ENCODE measurements at regions not wholly inside any gene's neighbourhood (a gene's known extent, or its start where the extent isn't known, plus 50 kb on each side); places are given as distances from the start of the nearest gene placed in this dataset.

DNA sequence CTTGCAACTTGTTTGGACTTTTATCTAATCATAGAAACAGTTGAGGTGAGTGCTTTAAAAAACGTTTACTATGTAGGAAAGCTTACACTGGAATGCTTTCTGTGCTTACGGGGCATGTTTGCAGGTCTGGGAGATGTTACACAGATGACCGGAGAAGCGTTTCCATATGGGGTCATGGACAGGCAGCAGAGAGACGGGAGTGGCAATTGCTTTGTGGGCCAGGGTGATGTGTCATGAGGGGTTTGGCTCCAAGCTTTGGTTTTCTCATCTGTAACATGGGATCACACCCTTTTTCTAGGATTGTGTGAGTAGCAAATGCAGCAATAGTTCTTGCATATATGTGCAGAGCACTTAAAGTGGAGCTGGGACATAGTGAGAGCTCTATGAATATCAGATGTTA, 174.8 kb upstream of the MKI67 start (continued):
- TF ChIP-seq ATAD3A (CRISPR knock-in tag; IDR thresholded peaks at IDR 0.05): no peak

- intact Hi-C loops (cut with micrococcal nuclease; ENCODE audit: unreplicated experiment) (no loop called here), in situ Hi-C loops (cut with HindIII; ENCODE audit: extremely low pct_ligation_motif_present, low pct_unique_long_range_greater_than_20kb) (no loop called here)
- POLR2A ChIA-PET: no interaction called here
- no peak for TF ChIP-seq THAP11 (CRISPR knock-in tag; IDR thresholded peaks at IDR 0.05)
- no peak for TF ChIP-seq RFX5 (IDR thresholded peaks at IDR 0.05; ENCODE audit: low read depth, low read length)
- no peak for TF ChIP-seq MED13 (CRISPR knock-in tag; IDR thresholded peaks at IDR 0.05)
- TF ChIP-seq ZMYM4 (CRISPR knock-in tag; IDR thresholded peaks at IDR 0.05): no peak
- no peak for TF ChIP-seq ZMYM3 (CRISPR knock-in tag; IDR thresholded peaks at IDR 0.05)
- TF ChIP-seq SNRNP70 (IDR thresholded peaks at IDR 0.05; ENCODE audit: low read depth, low read length): no peak
- TF ChIP-seq KLF12 (CRISPR knock-in tag; IDR thresholded peaks at IDR 0.05; ENCODE audit: borderline replicate concordance): no peak
- Histone ChIP-seq H2AFZ (ENCODE audit: low read length) (no peak overlapping the region), H3K9me3 (ENCODE audit: low read length) (no peaks in the 10 kb centered on the region), H3K4me3 (replicated peaks in 1 of 3; ENCODE audit: insufficient read depth in 1 of 3, low read depth in 2 of 3, low read length in 3 of 3) (no peak overlapping the region), H3K4me2 (ENCODE audit: low read depth, low read length) (no peak overlapping the region), H3K27me3 (ENCODE audit: control insufficient read depth in 1 of 2, insufficient read depth in 2 of 2, low read length in 2 of 2) (peaks cover 0 to 5% of the 10 kb centered on the region in 2 experiments; a peak in 3 of 5 replicates), H3K79me2 (ENCODE audit: insufficient read depth, low read length) (no peaks in the 10 kb centered on the region), H3K27ac (ENCODE audit: extremely low read length, insufficient read depth, low read length) (no peak overlapping the region), H4K20me1 (ENCODE audit: insufficient read depth, low read length) (no peaks in the 10 kb centered on the region), H3K9ac (ENCODE audit: insufficient read depth, low read depth, low read length) (no peak overlapping the region), H3K4me1 (ENCODE audit: insufficient read depth, low read length) (no peaks in the 10 kb centered on the region), H3K36me3 (replicated peaks in 1 of 2; ENCODE audit: control insufficient read depth in 1 of 2, insufficient read depth in 2 of 2, low read length in 2 of 2) (no peaks in the 10 kb centered on the region)
- DNase-seq (ENCODE audit: low spot score) (no peak), FAIRE-seq (no peak), ATAC-seq (no peak)
- CTCF ChIA-PET (ENCODE audit: low intra/inter-chr PET ratio, low total read pairs): no interaction called here
- no TSS peak for BruUV-seq (replicated peaks)
- 2% methylated on average over 3 of the region's 3 CpGs for WGBS (ENCODE audit: low lambda C conversion rate)
These were observed 176.6 kb upstream of the MKI67 start for GRCh38 chr10:128302808-128303207.

- no TSS peak for BruUV-seq (replicated peaks)
- H3K9me3 ChIP-seq (ENCODE audit: low read length): no peaks in the 10 kb centered on the region
- FAIRE-seq: no peak
- no peak overlapping the region for H2AFZ ChIP-seq (ENCODE audit: low read length)
- ATAC-seq: no peak
- intact Hi-C loops (cut with micrococcal nuclease; ENCODE audit: unreplicated experiment) (no loop called here), in situ Hi-C loops (cut with HindIII; ENCODE audit: extremely low pct_ligation_motif_present, low pct_unique_long_range_greater_than_20kb) (no loop called here)
- H3K36me3 ChIP-seq (replicated peaks in 1 of 2; ENCODE audit: control insufficient read depth in 1 of 2, insufficient read depth in 2 of 2, low read length in 2 of 2): no peaks in the 10 kb centered on the region
- H3K9ac ChIP-seq (ENCODE audit: insufficient read depth, low read depth, low read length): no peak overlapping the region
- peaks cover 0 to 7% of the 10 kb centered on the region in 2 experiments; a peak in 3 of 5 replicates for H3K27me3 ChIP-seq (ENCODE audit: control insufficient read depth in 1 of 2, insufficient read depth in 2 of 2, low read length in 2 of 2)
- no peak overlapping the region for H3K27ac ChIP-seq (ENCODE audit: extremely low read length, insufficient read depth, low read length)
- no peaks in the 10 kb centered on the region for H4K20me1 ChIP-seq (ENCODE audit: insufficient read depth, low read length)
- CTCF ChIA-PET (ENCODE audit: low intra/inter-chr PET ratio, low total read pairs): no interaction called here
- DNase-seq (ENCODE audit: low spot score): no peak
- POLR2A ChIA-PET: no interaction called here
- TF ChIP-seq ZNF703 (CRISPR knock-in tag; IDR thresholded peaks at IDR 0.05; ENCODE audit: borderline replicate concordance) (no peak), ZBTB7B (CRISPR knock-in tag; IDR thresholded peaks at IDR 0.05) (no peak)
- H3K4me3 ChIP-seq (replicated peaks in 1 of 3; ENCODE audit: insufficient read depth in 1 of 3, low read depth in 2 of 3, low read length in 3 of 3): no peak overlapping the region
- no peaks in the 10 kb centered on the region for H3K4me1 ChIP-seq (ENCODE audit: insufficient read depth, low read length)
- 0% methylated on average over 4 of the region's 5 CpGs for WGBS (ENCODE audit: low lambda C conversion rate)
- H3K79me2 ChIP-seq (ENCODE audit: insufficient read depth, low read length): no peaks in the 10 kb centered on the region
- no peak overlapping the region for H3K4me2 ChIP-seq (ENCODE audit: low read depth, low read length)
These were observed 178.0 kb upstream of the MKI67 start for GRCh38 chr10:128304271-128304670.

Data from HepG2 (cell line).